PFSK-1 (cell line): ENCODE measurements at regions not wholly inside any gene's neighbourhood (a gene's known extent, or its start where the extent isn't known, plus 50 kb on each side); places are given as distances from the start of the nearest gene placed in this dataset.

Source experiments
- POLR2AphosphoS5 ChIP-seq: IDR thresholded peaks from 2 replicates; pipeline ENCODE4 v1.6.1; 2012; ENCODE audit warnings: low read depth, mild to moderate bottlenecking, control low read depth, low read length, moderate library complexity
- REST ChIP-seq, 2 experiments: IDR thresholded peaks; 2 replicates each; pipeline versions ENCODE4 v1.6.1 to v1.8.0; 2011 to 2012; ENCODE audit warnings: low read depth in 2 of 2, low read length in 2 of 2, control low read depth in 1 of 2, inconsistent platforms in 1 of 2, mild to moderate bottlenecking in 1 of 2, moderate library complexity in 1 of 2; ENCODE audit not compliant: insufficient read depth in 1 of 2
- SIN3A ChIP-seq: IDR thresholded peaks from 2 replicates; pipeline ENCODE4 v1.6.1; 2012; ENCODE audit warnings: mild to moderate bottlenecking, low read length, moderate library complexity, borderline replicate concordance; ENCODE audit not compliant: insufficient read depth
- TAF1 ChIP-seq: IDR thresholded peaks from 2 replicates; pipeline ENCODE4 v1.6.1; 2012; ENCODE audit warnings: low read length, control low read depth, borderline replicate concordance; ENCODE audit not compliant: insufficient read depth

GRCh38 chr12:19938031-19938430, 430.3 kb upstream of the PDE3A start:
- TF ChIP-seq REST (IDR thresholded peaks at IDR 0.05; ENCODE audit: insufficient read depth in 1 of 2, low read depth in 2 of 2, low read length in 2 of 2) (no peak), POLR2AphosphoS5 (no peak), SIN3A (no peak), TAF1 (no peak)
